H1 (cell line): ENCODE measurements at regions not wholly inside any gene's neighbourhood (a gene's known extent, or its start where the extent isn't known, plus 50 kb on each side); places are given as distances from the start of the nearest gene placed in this dataset.

Experiments
- CTCF ChIA-PET: fragments of 300-600 bp; sonication (Branson Sonifier 250); formaldehyde crosslinking; loops from one replicate; lab custom pipeline; 2021; ENCODE audit not compliant: partially characterized antibody; lab: Charles Lee
- POLR2A ChIA-PET: fragments of 300-600 bp; sonication (Branson Sonifier 250); formaldehyde crosslinking; loops from one replicate; lab custom pipeline; 2021; ENCODE audit warnings: inconsistent platforms; ENCODE audit not compliant: partially characterized antibody; lab: Charles Lee
- DNase-seq, 2 experiments: peaks; one replicate each; pipeline versions ENCODE4 v3.0.0 to v3.0.0-alpha.2; 2010 to 2022; ENCODE audit warnings: low spot score in 2 of 2, low read depth in 1 of 2, mixed read lengths in 1 of 2
- FAIRE-seq: peaks from 2 replicates; lab custom pipeline; 2011; peaks lifted over from hg19 to GRCh38; lab: Jason Lieb, UNC
- H2AFZ ChIP-seq: 2 replicates; pipeline ENCODE4 v1.8.1; 2012; ENCODE audit warnings: low read length, inconsistent platforms
- H2AK5ac ChIP-seq: 2 replicates; pipeline ENCODE4 v1.6.1; 2013; ENCODE audit warnings: low read depth, low read length
- H2BK120ac ChIP-seq: replicated peaks from 2 replicates; pipeline ENCODE3; 2013; ENCODE audit warnings: low read depth, low read length, inconsistent platforms
- H2BK12ac ChIP-seq: 2 replicates; pipeline ENCODE4 v1.6.1; 2013; ENCODE audit warnings: low read depth, low read length
- H2BK15ac ChIP-seq: 2 replicates; pipeline ENCODE4 v1.6.1; 2013; ENCODE audit warnings: low read length
- H2BK20ac ChIP-seq: 2 replicates; pipeline ENCODE4 v1.6.1; 2013; ENCODE audit warnings: low read length
- H2BK5ac ChIP-seq: 2 replicates; pipeline ENCODE4 v1.6.1; 2013; ENCODE audit warnings: low read depth, low read length
- H3K14ac ChIP-seq: 2 replicates; pipeline ENCODE4 v1.6.1; 2013; ENCODE audit warnings: inconsistent platforms; ENCODE audit not compliant: insufficient read length
- H3K18ac ChIP-seq: 2 replicates; pipeline ENCODE4 v1.6.1; 2013; ENCODE audit warnings: low read length; ENCODE audit errors: extremely low read depth
- H3K23ac ChIP-seq: 2 replicates; pipeline ENCODE4 v1.6.1; 2013; ENCODE audit warnings: inconsistent platforms; ENCODE audit not compliant: insufficient read length
- H3K23me2 ChIP-seq: 2 replicates; pipeline ENCODE4 v1.6.1; 2013; ENCODE audit warnings: low read depth, low read length
- H3K27ac ChIP-seq: 2 replicates; pipeline ENCODE4 v1.6.1; 2011; ENCODE audit warnings: low read depth, low read length, inconsistent platforms
- H3K27me3 ChIP-seq, 4 experiments: replicated peaks in 1 of 4; 1 replicate in 1 of 4; 2 replicates in 3 of 4; pipeline versions ENCODE4 v1.6.1 to v1.8.1; 2011 to 2013; ENCODE audit warnings: low read length in 3 of 4, mild to moderate bottlenecking in 3 of 4, inconsistent platforms in 2 of 4, mixed read lengths in 2 of 4, moderate library complexity in 1 of 4; ENCODE audit not compliant: control insufficient read depth in 3 of 4, insufficient read depth in 3 of 4; ENCODE audit errors: extremely low read depth in 1 of 4
- H3K36me3 ChIP-seq, 4 experiments: 2 replicates each; pipeline versions ENCODE4 v1.6.1 to v1.8.1; 2011 to 2013; ENCODE audit warnings: mild to moderate bottlenecking in 4 of 4, low read length in 3 of 4, moderate library complexity in 2 of 4, control low read depth in 1 of 4, inconsistent platforms in 1 of 4; ENCODE audit not compliant: insufficient read depth in 4 of 4, control insufficient read depth in 2 of 4
- H3K4ac ChIP-seq: replicated peaks from 2 replicates; pipeline ENCODE3; 2013; ENCODE audit warnings: low read length, low read depth, mixed read lengths, inconsistent platforms; ENCODE audit not compliant: insufficient read length
- H3K4me1 ChIP-seq, 4 experiments: replicated peaks in 1 of 4; 1 replicate in 1 of 4; 2 replicates in 3 of 4; pipeline versions ENCODE4 v1.6.1 to v1.8.1; 2011 to 2013; ENCODE audit warnings: low read length in 3 of 4, inconsistent platforms in 2 of 4, mixed read lengths in 1 of 4; ENCODE audit not compliant: insufficient read depth in 4 of 4, control insufficient read depth in 3 of 4
- H3K4me2 ChIP-seq, 2 experiments: 2 replicates each; pipeline versions ENCODE4 v1.6.1 to v1.8.1; 2011 to 2013; ENCODE audit warnings: low read depth in 2 of 2, low read length in 2 of 2, control low read depth in 1 of 2, inconsistent platforms in 1 of 2, mild to moderate bottlenecking in 1 of 2; ENCODE audit not compliant: insufficient read depth in 1 of 2
- H3K4me3 ChIP-seq, 4 experiments: fragments of 200-600, 300-600 bp in 1 of 4; sonication (generic), shearing (Covaris generic), sonication (Bioruptor Twin) in 1 of 4; 2 replicates each; pipeline versions ENCODE4 v1.5.1 to v1.8.1; 2011 to 2016; ENCODE audit warnings: low read length in 4 of 4, low read depth in 3 of 4, control low read depth in 2 of 4, inconsistent platforms in 2 of 4, mild to moderate bottlenecking in 2 of 4, mixed read lengths in 1 of 4, moderate library complexity in 1 of 4; ENCODE audit not compliant: insufficient read depth in 2 of 4; ENCODE audit errors: extremely low read depth in 1 of 4
- H3K56ac ChIP-seq: replicated peaks from 2 replicates; pipeline ENCODE3; 2013; ENCODE audit warnings: low read depth, mild to moderate bottlenecking, mixed read lengths, low read length, inconsistent platforms; ENCODE audit not compliant: insufficient read length
- H3K79me1 ChIP-seq: 2 replicates; pipeline ENCODE4 v1.6.1; 2013; ENCODE audit warnings: low read depth, low read length, control low read depth
- H3K79me2 ChIP-seq, 2 experiments: 2 replicates each; pipeline versions ENCODE4 v1.6.1 to v1.8.1; 2012 to 2013; ENCODE audit warnings: low read length in 2 of 2, mild to moderate bottlenecking in 2 of 2, inconsistent platforms in 1 of 2; ENCODE audit not compliant: insufficient read depth in 2 of 2, control insufficient read depth in 1 of 2
- H3K9ac ChIP-seq, 4 experiments: replicated peaks in 1 of 4; 1 replicate in 1 of 4; 2 replicates in 3 of 4; pipeline versions ENCODE4 v1.6.1 to v1.8.1; 2011 to 2013; ENCODE audit warnings: low read depth in 3 of 4, low read length in 3 of 4, control low read depth in 2 of 4, mild to moderate bottlenecking in 2 of 4, moderate library complexity in 2 of 4, inconsistent platforms in 1 of 4; ENCODE audit errors: extremely low read depth in 1 of 4
- H3K9me3 ChIP-seq, 2 experiments: 2 replicates each; pipeline versions ENCODE4 v1.6.1 to v1.8.1; 2012 to 2013; ENCODE audit warnings: mild to moderate bottlenecking in 2 of 2, moderate library complexity in 2 of 2, control low read depth in 1 of 2, inconsistent platforms in 1 of 2, low read depth in 1 of 2, low read length in 1 of 2, mixed read lengths in 1 of 2; ENCODE audit not compliant: insufficient read depth in 2 of 2
- H4K20me1 ChIP-seq, 2 experiments: replicated peaks in 1 of 2; 2 replicates each; pipeline versions ENCODE3 to v1.8.1; 2011 to 2013; ENCODE audit warnings: inconsistent platforms in 2 of 2, low read length in 2 of 2, mild to moderate bottlenecking in 1 of 2; ENCODE audit not compliant: insufficient read depth in 2 of 2, control insufficient read depth in 1 of 2
- H4K5ac ChIP-seq: 2 replicates; pipeline ENCODE4 v1.6.1; 2013; ENCODE audit warnings: low read length, low read depth, mixed read lengths, inconsistent platforms; ENCODE audit not compliant: insufficient read length
- H4K8ac ChIP-seq: 2 replicates; pipeline ENCODE4 v1.8.0; 2013; ENCODE audit warnings: mild to moderate bottlenecking, moderate library complexity, low read length, inconsistent platforms; ENCODE audit not compliant: insufficient read depth; ENCODE audit errors: extremely low read depth
- H4K91ac ChIP-seq: replicated peaks from 2 replicates; pipeline ENCODE3; 2013; ENCODE audit warnings: low read length, mixed read lengths, inconsistent platforms; ENCODE audit not compliant: insufficient read length
- BCL11A ChIP-seq, 2 experiments: IDR thresholded peaks; one replicate each; pipeline ENCODE4 v1.6.1; 2011; ENCODE audit warnings: low read depth in 2 of 2, low read length in 2 of 2, mild to moderate bottlenecking in 2 of 2
- EP300 ChIP-seq, 2 experiments: IDR thresholded peaks; 1 replicate in 1 of 2; 2 replicates in 1 of 2; pipeline ENCODE4 v1.6.1; 2011 to 2012; ENCODE audit warnings: low read depth in 2 of 2, low read length in 2 of 2, mild to moderate bottlenecking in 2 of 2, borderline replicate concordance in 1 of 2, inconsistent platforms in 1 of 2, moderate library complexity in 1 of 2
- JUN ChIP-seq: IDR thresholded peaks from 2 replicates; pipeline ENCODE4 v1.6.1; 2011; ENCODE audit warnings: low read depth, mild to moderate bottlenecking, improper control_type of control experiment, low read length
- KDM4A ChIP-seq: IDR thresholded peaks from one replicate; pipeline ENCODE4 v1.7.1; 2012; ENCODE audit warnings: low read depth, mild to moderate bottlenecking, moderate library complexity, low read length, inconsistent platforms; ENCODE audit not compliant: severe bottlenecking
- NANOG ChIP-seq: IDR thresholded peaks from 2 replicates; pipeline ENCODE4 v1.6.1; 2011; ENCODE audit warnings: low read length, low read depth, mild to moderate bottlenecking, inconsistent platforms; ENCODE audit not compliant: insufficient read depth, poor library complexity, severe bottlenecking
- POLR2A ChIP-seq, 2 experiments: IDR thresholded peaks; 1 replicate in 1 of 2; 2 replicates in 1 of 2; pipeline ENCODE4 v1.6.1; 2011; ENCODE audit warnings: low read depth in 2 of 2, low read length in 2 of 2, mild to moderate bottlenecking in 2 of 2; ENCODE audit errors: control extremely low read depth in 1 of 2
- RNF2 ChIP-seq: fragments of 200-900, 300-1000 bp; sonication (generic); IDR thresholded peaks from 2 replicates; pipeline ENCODE4 v1.7.1; 2016; ENCODE audit warnings: borderline replicate concordance, low read depth, mild to moderate bottlenecking, antibody characterized with exemption, low read length; ENCODE audit not compliant: poor library complexity, severe bottlenecking; ENCODE audit errors: missing control alignments
- SAP30 ChIP-seq: fragments of 300-600 bp; sonication (generic); IDR thresholded peaks from 2 replicates; pipeline ENCODE4 v1.7.1; 2012; ENCODE audit warnings: low read length, moderate library complexity, mild to moderate bottlenecking, inconsistent platforms; ENCODE audit not compliant: insufficient read depth, insufficient replicate concordance
- TAF1 ChIP-seq: IDR thresholded peaks from 2 replicates; pipeline ENCODE4 v1.6.1; 2011; ENCODE audit warnings: mild to moderate bottlenecking, low read depth, low read length
- TBP ChIP-seq: IDR thresholded peaks from 2 replicates; pipeline ENCODE4 v1.6.1; 2011; ENCODE audit warnings: low read depth, low read length, improper control_type of control experiment
- TCF12 ChIP-seq: IDR thresholded peaks from 2 replicates; pipeline ENCODE4 v1.6.1; 2011; ENCODE audit warnings: low read depth, mild to moderate bottlenecking, low read length
- TEAD4 ChIP-seq: IDR thresholded peaks from 2 replicates; pipeline ENCODE4 v1.6.1; 2012; ENCODE audit warnings: low read depth, low read length, inconsistent platforms, mixed read lengths
- ZNF274 ChIP-seq: IDR thresholded peaks from 2 replicates; pipeline ENCODE4 v1.7.0; 2012; ENCODE audit warnings: low read length, borderline replicate concordance; ENCODE audit errors: extremely low read depth
- WGBS, 2 experiments: shearing (Covaris generic) in 1 of 2; methylation state at CpG; one replicate each; pipeline versions ENCODE4 v1.1.6 to v1.1.7; 2013 to 2015; ENCODE audit warnings: low lambda C conversion rate in 2 of 2, mixed read lengths in 2 of 2, inconsistent platforms in 1 of 2, low coverage in 1 of 2, missing lambda C conversion rate in 1 of 2; ENCODE audit not compliant: insufficient replicate concordance in 2 of 2, insufficient coverage in 1 of 2, insufficient read length in 1 of 2; ENCODE audit errors: extremely low coverage in 1 of 2, missing lambda C conversion rate in 1 of 2; 5-methylcytosine and 5-hydroxymethylcytosine counted together
- TF ChIP-seq, protein P1 (sequence below): IDR thresholded peaks from 2 replicates; pipeline ENCODE4 v1.6.1; 2012; ENCODE audit warnings: inconsistent platforms

DNA sequence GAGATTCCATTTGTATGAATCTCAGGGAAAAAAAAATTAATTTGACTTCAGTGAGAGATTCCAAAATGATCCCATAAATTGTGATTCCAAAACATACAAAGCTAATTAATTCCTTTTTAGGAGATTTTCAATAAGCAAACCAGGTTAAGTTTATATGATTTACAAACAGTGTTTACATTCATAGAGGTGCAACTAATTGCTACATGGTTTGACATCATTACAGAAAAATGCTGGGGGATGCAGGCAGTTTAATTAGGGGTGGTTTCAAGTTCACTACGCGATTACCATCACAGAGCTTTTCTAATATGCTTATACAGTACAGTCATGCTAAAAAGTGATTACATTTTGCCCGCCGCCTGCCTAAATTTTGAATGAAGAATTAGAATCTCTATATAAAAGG lies 143.2 kb upstream of the MGMT start:
- no peak overlapping the region for H3K56ac ChIP-seq
- no peaks in the 10 kb centered on the region for H3K36me3 ChIP-seq
- H4K8ac ChIP-seq, result no peak overlapping the region
- 89% methylated on average over 4 of the region's 4 CpGs; no CpG with 5 or more reads in 1 of the 2 experiments for WGBS, 2 experiments
- FAIRE-seq (no peak), DNase-seq (no peak)
- POLR2A ChIA-PET, result no interaction called here
- H4K91ac ChIP-seq, result no peak overlapping the region
- H4K20me1 ChIP-seq, result no peaks in the 10 kb centered on the region
- no peak for TF ChIP-seq KDM4A
- TF ChIP-seq, protein P1, sequence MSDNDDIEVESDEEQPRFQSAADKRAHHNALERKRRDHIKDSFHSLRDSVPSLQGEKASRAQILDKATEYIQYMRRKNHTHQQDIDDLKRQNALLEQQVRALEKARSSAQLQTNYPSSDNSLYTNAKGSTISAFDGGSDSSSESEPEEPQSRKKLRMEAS, result no peak
- TF ChIP-seq BCL11A (IDR thresholded peaks at IDR 0.05; ENCODE audit: low read depth in 2 of 2, low read length in 2 of 2), result no peak
- no peak for TF ChIP-seq RNF2
- TF ChIP-seq TBP, result no peak
- no peak for TF ChIP-seq POLR2A (IDR thresholded peaks at IDR 0.05; ENCODE audit: control extremely low read depth in 1 of 2, low read depth in 2 of 2, low read length in 2 of 2)
- no peak for TF ChIP-seq SAP30
- TF ChIP-seq TEAD4, result no peak
- TF ChIP-seq NANOG, result no peak
- TF ChIP-seq EP300 (IDR thresholded peaks at IDR 0.05; ENCODE audit: borderline replicate concordance in 1 of 2, low read depth in 2 of 2, low read length in 2 of 2), result no peak
- TF ChIP-seq JUN, result no peak
- TF ChIP-seq ZNF274, result no peak
- no peak for TF ChIP-seq TCF12
- TF ChIP-seq TAF1, result no peak
- H3K4me3 ChIP-seq, result no peak overlapping the region
- no peaks in the 10 kb centered on the region for H3K79me1 ChIP-seq
- H2BK15ac ChIP-seq, result no peak overlapping the region
- H3K4me1 ChIP-seq, result 0 out of 7 replicates have a peak, but pooled peaks cover 0 to 4% (median 1%) of the 10 kb centered on the region in 4 experiments
- H3K27ac ChIP-seq, result no peak overlapping the region
- peaks cover 0 to 8% of the 10 kb centered on the region in 2 experiments; a peak in 3 of 4 replicates for H3K9me3 ChIP-seq
- H4K5ac ChIP-seq, result no peak overlapping the region
- no peak overlapping the region for H3K4ac ChIP-seq
- H3K79me2 ChIP-seq, result no peaks in the 10 kb centered on the region
- H3K23ac ChIP-seq, result no peak overlapping the region
- no peak overlapping the region for H2BK120ac ChIP-seq
- H2BK20ac ChIP-seq, result no peak overlapping the region
- no peak overlapping the region for H2BK12ac ChIP-seq
- H2AFZ ChIP-seq, result no peak overlapping the region
- no peak overlapping the region for H2AK5ac ChIP-seq
- CTCF ChIA-PET, result interaction anchor here (1.4 to 1.7 kb wide), 2 partner anchors 8 to 303 kb away, joined by 3 to 13 read pairs; no protein-coding TSS in a partner anchor
- H3K9ac ChIP-seq, result no peak overlapping the region
- H3K27me3 ChIP-seq, result no peaks in the 10 kb centered on the region; a peak in 1 of 7 replicates
- no peaks in the 10 kb centered on the region for H3K23me2 ChIP-seq
- no peak overlapping the region for H3K4me2 ChIP-seq
- H3K14ac ChIP-seq, result no peak overlapping the region
- H3K18ac ChIP-seq, result no peak overlapping the region
- no peak overlapping the region for H2BK5ac ChIP-seq
